ENCODE measurements at regions not wholly inside any gene's neighbourhood (a gene's known extent, or its start where the extent isn't known, plus 50 kb on each side); places are given as distances from the start of the nearest gene placed in this dataset.

DNA sequence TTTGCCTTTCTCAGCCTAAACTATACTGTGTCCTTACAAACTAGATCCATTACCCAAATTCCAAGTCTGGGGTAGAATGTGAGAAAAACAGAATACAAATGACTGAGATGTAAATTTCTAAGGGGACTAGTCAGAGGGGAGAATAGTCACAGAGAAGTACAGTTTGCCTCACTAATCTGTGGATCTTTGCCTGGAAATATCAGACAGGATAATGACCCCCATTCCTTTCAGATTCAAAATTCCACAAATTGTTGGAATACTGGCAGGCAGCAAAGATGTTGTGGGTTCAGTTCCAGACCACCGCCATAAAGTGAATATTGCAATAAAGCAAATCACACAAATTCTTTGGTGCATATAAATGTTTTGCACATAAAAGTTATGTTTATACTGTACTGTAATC lies 762.8 kb upstream of the NR2F2 start:
- in situ Hi-C loops (cut with HindIII; ENCODE audit: low sequenced_read_pairs): no loop called here

DNA sequence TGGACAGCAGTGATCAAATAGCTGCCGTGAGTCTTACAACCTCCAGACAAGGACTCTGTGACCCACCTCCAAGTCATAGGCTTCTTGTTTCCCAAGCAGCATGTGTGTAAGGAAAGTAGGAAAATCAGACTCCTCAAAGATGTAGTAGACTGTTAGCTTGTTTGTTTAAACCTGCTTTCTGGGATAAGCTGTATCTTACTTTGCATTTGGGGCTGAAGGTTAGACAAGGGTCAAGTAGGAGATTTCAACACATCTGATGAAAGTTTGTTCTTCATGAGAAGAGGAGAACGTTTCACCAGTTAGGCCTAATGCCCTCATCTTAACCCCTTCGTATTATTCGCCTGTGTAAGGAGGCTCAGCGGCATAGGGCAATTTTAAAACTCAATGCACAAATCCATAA lies 756.4 kb upstream of the NR2F2 start:
- in situ Hi-C loops (cut with HindIII; ENCODE audit: low sequenced_read_pairs): no loop called here

DNA sequence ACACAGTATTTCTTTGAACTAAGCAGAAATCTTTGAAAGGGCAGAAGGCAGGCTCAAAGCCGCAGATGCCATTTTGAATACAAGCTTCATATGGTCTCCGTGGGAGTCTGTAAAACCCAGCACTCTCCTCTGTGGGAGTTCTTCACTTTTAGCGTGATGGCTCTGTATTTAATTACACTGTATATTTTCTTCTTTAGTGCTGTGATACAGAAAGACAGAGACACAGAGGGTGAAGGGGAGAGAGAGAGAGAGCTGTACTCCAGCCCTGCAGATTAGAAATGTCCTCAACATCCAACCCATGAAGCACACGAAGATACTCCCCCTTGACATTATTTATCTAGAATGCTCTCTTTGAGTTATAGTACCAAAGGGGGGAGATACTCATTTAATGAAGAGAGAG lies 752.6 kb upstream of the NR2F2 start:
- in situ Hi-C loops (cut with HindIII; ENCODE audit: low sequenced_read_pairs): no loop called here

DNA sequence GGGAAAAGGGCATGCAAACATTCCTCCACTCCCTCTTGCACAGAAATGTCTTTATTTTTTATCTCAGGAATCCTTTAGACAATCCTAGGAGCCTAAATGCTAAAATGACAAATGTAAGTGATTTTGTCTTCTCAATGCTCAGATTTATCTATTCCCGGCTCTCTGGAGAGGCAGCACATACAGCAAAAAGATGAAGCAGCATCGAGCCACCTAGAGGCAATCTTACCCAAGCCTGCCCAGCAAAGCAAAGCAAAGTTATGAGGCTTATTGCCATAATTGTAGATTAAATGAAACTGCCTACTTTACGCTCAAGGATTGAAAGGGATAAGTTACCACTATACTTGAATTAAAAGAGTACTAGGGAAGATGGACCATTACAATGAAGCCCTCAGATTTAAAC lies 750.4 kb upstream of the NR2F2 start:
- in situ Hi-C loops (cut with HindIII; ENCODE audit: low sequenced_read_pairs): no loop called here

DNA sequence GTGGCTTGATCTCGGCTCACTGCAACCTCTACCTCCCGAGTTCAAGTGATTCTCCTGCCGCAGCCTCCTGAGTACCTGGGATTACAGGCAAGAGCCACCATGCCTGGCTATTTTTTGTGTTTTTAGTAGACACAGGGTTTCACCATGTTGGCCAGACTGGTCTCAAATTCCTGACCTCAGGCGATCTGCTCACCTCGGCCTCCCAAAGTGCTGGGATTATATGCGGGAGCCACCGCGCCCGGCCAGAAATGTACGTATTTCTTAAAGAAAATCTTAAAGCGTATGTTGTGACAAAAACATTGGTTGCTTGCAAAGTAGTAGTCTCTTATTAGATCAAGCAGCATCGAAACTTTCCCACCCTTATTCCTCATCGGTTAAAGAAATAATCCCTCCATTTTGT lies 748.9 kb upstream of the NR2F2 start:
- in situ Hi-C loops (cut with HindIII; ENCODE audit: low sequenced_read_pairs): no loop called here

DNA sequence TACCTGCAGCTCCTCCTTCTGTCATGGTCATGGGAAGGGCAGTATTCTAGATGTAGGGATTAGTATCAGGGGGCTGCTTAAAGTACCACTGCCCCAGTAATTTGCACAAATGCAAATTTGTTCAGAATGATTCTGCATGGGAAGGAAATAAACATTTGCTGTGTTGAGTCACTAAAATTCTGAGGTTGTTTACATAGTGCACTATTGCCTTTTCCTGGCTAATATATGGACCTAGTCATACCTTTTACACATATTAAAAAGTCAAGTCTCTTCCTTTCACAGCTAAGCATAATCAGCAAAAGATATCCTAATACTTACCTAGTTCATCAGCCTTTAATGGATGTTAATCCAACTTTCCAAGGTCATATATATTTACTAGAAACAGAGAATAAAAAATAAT lies 746.4 kb upstream of the NR2F2 start:
- in situ Hi-C loops (cut with HindIII; ENCODE audit: low sequenced_read_pairs): no loop called here

DNA sequence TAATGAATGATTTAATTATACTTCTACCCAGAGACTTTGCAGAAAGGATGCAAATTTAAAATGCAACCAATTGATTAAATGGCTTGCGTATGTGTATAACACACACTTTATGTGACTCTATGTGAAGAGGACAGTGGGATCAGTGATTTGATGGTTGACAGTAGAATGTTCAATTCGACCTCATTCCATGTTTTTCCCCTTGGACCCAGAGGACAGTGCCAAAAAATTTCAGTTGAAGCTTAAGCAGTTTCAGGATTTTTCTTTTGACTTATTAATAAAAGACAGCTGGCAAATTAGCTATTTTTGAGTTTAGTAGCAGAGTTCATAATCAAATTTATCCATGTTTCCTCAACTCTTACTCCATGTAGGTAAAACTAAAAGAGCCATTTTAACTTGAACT lies 742.4 kb upstream of the NR2F2 start:
- in situ Hi-C loops (cut with HindIII; ENCODE audit: low sequenced_read_pairs): no loop called here

DNA sequence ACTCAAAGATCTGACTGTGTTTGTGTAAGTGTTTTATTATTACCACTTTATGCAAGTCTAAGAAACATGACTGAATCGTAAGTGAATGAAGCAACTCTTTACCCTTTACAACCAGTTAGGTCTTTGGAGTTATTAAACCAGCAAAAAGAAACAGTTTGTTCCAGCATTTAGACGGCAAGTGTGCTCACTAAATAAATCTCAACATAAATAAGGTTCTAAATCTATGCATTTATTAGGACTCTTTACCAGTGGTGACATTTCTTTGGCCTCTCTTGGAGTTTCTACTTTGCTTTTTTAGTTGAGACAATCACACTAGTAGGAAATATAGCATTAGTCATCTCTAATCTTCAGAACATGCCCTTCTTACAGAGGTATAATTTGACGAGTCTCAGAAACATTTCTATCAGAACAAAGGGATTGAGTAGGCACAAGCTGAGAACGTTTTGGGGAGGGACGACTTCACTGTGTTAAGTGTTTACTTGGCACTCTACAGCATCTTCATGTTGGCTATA lies 739.9 kb upstream of the NR2F2 start:
- in situ Hi-C loops (cut with HindIII; ENCODE audit: low sequenced_read_pairs): no loop called here

DNA sequence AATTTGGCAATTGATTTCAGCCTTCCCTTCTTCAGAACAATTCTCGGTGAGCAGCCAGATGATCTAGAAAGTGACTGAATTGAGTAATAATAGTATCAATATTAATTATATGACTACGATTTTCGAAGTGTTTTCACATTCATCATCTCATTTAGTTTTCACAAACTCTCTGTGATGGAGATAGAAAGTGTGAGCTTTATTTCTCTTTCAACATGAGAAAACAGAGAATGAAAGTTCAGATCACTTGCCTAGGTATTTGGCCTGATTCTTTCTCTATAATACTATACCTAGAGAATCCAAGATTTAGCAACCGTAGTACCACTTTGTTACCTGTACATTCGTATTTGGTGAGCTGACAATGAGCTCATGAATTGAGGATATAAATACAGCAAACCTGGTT lies 739.2 kb upstream of the NR2F2 start:
- in situ Hi-C loops (cut with HindIII; ENCODE audit: low sequenced_read_pairs): no loop called here

DNA sequence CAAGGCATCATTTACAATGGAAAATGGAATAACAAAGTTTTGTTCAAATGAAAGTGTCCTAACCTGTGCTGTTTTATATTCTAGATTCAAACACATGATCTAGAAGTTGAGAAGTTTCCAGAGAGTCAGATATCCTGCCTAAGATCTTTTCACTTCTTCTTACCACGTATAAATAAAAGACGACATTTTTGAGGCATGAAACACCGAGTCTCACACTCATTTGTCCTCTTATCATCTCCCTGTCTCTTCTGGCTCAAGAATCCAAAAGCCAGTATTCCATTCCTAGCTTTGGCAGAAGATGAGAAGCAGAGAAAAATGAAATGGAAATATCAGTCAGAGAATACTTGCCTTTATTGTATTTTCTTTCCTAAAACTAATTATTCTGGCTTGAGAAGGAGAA lies 738.6 kb upstream of the NR2F2 start:
- in situ Hi-C loops (cut with HindIII; ENCODE audit: low sequenced_read_pairs): no loop called here

DNA sequence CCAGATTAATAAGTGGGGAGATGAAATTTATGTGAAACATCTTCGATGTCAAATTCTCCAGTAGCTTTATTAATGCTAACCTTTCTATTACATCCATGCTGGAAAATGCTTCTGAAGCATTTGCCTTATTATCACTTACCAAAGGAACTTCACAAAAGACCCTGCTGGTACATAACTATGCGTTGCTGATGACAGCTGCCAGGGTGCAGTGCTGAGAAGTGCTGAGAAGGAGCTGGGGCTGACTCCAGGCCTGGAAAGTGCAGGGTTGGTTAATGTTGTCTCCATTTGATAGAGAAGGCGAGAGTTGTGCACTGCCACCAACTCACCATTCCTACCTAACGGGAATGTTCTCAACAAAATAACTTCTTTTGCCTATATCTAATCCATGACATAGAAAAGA lies 736.0 kb upstream of the NR2F2 start:
- in situ Hi-C loops (cut with HindIII; ENCODE audit: low sequenced_read_pairs): no loop called here

DNA sequence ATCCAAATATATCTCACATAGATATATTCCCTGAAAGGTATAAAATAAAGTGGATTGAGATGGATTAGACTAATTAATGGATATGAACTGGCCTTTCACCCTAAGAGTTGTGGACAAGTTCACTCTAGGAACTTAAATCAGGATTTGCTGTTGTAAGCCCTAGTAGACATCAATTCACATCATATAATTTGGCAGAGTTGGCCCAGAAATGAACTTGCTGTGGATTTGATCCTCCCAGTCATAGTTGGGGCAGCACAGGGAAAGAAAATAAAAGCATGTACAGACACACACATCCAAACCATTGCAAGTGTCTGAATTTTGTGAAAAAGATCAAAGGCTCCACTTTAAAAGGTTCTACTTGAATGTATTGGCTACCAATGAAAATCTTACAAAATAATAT lies 734.7 kb upstream of the NR2F2 start:
- in situ Hi-C loops (cut with HindIII; ENCODE audit: low sequenced_read_pairs): no loop called here

DNA sequence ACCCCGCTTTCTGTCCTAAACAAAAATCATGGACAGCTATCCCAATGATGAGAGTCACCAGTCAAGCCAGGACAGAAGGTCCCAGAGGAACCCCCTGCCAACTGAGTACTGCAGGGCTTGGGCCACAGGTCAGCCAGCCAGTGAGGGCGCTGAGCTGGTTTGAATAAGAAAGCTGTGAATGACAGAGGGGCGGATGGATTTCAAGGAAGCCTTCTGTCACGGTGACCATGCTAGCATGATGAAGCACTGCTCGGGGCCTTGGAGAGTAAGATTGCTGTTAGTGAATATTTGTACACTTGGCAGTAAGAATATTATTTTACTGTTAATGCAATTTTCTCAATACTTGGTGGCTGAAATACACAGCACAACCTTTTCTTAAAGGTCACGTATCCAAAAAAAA lies 734.0 kb upstream of the NR2F2 start:
- in situ Hi-C loops (cut with HindIII; ENCODE audit: low sequenced_read_pairs): no loop called here

DNA sequence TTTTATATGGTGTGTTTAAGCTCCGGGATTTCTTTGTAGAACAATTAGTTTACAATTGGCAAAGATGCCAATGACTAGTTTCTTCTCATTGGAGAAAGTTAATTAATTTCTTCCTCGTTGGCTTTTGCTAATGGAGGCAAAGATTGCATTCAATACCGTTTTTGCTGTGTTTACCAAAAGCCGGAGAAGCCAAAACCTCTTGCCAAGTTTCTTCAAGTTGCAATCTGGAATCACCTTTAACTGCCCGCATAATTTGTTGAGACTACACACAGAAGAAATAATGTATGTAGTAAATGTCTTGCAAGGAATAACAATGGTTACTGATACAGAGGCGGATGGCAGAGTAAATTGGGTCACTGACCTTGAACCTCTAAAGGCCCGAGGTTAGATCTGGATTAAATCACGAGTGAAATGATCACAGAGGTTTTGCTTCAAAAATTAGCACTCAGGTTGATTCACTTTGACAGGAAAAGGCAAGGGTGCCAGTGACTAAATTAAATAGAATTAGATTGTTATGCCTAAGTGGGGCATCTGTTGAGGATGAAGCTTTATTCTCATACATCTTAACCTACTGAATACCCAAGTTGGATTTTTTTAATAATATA lies 732.1 kb upstream of the NR2F2 start:
- in situ Hi-C loops (cut with HindIII; ENCODE audit: low sequenced_read_pairs): no loop called here

DNA sequence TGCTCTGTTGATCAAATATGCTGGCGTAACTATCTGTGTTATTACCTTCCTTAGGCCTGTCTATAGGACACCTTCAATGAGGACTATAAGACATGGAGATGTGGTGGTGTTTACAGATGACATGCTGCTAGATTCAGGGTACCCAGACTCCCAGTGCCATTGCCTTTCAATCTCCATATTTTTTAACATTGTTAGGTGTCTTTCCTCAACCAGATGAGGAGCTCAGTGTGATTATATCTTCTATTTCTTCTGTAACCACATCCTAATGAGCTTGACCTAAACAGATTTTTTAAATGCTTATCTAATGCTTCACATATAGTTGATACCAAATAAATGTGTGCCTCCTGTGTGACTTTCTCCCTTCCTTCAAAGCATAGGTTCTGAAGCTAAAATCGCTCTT lies 730.1 kb upstream of the NR2F2 start:
- in situ Hi-C loops (cut with HindIII; ENCODE audit: low sequenced_read_pairs): no loop called here

DNA sequence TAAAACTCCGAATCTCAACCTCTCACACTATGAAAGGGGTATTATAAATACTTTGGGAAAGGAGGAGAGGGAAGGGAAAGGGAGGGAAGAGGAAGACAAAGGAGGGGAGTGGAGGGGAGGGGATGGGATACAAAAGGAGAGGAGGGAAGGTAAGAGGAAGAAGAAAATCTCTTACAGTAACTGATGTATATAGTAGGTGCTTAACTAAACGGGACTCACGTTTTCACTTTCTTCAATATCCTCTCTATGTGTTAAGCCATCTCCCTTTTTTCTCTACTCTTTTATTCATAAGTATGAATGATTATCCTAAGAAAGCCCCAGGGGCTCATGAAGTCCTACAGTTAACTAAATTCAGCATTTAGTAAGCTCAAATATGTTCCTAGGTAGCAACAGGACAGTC lies 729.6 kb upstream of the NR2F2 start:
- in situ Hi-C loops (cut with HindIII; ENCODE audit: low sequenced_read_pairs): no loop called here

DNA sequence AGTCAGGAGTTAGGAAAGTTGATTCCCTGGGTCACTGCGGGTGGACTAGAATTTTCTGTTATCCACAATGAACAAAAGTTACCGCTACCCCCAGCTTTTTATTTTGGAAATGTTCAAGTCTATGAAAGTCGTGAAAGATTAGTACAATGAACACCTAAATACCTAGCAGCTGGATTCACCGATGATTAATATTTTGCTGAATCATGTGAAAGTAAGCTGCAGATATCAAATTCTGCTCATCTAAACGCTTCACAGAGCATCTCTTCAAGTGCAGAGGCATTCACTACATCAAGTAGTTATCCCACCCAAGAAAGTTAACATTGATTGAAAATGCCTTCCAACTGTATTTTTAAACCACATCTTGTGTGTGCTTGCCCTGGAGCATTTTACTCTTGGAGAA lies 729.0 kb upstream of the NR2F2 start:
- in situ Hi-C loops (cut with HindIII; ENCODE audit: low sequenced_read_pairs): no loop called here

DNA sequence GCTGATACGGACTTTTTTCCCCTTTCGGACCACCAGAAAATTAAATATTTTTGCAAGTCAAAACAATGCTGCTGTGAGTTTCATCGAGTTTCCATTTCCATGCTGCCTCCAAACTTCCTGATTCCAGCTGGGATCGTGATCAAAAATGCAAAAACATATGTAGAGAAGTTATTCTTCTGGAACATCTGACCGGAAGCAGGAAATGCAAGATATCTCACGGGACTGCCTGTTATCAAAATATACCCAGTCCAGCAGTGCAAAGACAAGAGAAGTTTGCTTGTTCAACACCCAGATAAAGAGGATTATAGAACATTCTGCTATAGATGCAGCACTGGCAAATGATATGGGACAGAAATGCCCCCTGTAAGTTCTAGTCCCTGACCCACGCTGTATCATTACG lies 726.7 kb upstream of the NR2F2 start:
- in situ Hi-C loops (cut with HindIII; ENCODE audit: low sequenced_read_pairs): no loop called here

DNA sequence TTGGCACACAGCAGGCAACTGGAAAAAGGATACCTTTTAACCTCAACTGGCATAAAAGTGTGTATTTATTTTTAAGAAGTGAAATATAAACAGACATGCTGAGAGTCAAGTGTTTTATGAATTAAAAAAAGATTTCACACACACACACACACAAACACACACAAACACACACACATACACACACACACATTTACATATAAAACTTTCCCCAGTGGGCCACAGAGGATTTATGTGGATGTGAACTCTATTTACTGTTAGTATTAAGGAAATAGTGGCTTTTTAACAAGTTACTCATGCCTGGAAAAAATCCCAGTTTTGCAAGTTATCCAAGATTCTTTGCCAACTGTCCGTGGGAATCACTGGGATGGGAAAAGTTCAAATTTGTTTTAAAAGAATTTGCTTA lies 725.9 kb upstream of the NR2F2 start:
- in situ Hi-C loops (cut with HindIII; ENCODE audit: low sequenced_read_pairs): no loop called here

DNA sequence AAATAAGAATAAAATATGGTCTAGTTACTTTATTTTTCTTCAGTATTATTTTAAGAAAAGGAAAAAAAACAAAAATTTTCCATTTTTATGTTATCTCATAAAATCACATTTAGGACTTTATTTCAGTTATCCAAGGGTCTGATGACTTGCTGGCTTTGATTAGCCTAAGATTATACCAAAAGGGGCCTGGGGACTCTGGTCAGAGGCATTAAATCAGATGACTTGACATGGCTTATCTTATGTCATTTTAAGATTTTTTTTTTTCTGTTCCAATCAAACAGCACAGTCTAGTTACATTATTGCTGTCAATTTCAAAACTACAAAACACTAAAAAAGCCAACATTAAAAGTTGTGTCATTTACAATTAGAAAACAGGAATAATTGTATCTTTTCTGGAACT lies 725.4 kb upstream of the NR2F2 start:
- in situ Hi-C loops (cut with HindIII; ENCODE audit: low sequenced_read_pairs): no loop called here

DNA sequence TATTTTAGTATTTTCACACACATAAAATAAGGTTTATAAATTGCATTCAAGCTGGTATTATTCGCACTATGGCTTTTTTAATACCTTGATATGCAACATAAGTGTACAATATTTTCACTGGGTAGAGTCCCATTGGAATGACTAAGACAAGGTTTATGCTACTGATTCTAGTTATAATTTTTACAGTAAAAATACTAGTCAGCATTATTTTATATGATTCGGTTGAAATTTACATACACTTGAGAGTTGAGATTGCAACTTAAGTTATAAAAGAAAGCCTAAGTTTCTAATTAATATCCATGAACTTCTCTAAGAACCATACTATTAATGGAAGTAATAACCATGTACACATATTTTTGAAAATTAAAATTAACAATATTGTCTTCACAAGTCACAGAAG lies 723.9 kb upstream of the NR2F2 start:
- in situ Hi-C loops (cut with HindIII; ENCODE audit: low sequenced_read_pairs): no loop called here

DNA sequence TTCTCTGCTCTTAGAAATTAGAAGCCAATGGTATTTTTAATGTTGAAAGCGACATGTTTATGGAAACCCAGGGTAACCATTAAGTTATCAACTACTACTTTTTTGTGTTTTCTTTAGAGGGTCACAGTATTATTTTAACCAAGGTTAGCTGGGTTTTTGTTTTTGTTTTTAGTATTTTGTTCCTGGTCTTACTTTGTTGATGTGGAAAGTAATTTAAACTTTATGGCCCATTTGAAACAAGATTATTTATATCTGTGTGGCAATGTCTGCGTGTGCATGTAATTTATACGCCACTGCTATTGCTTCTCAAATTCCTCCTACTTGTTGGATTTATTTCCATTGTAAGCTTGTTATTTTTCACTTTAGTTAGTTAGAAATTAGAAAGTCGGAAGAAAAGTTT lies 722.1 kb upstream of the NR2F2 start:
- in situ Hi-C loops (cut with HindIII; ENCODE audit: low sequenced_read_pairs): no loop called here

DNA sequence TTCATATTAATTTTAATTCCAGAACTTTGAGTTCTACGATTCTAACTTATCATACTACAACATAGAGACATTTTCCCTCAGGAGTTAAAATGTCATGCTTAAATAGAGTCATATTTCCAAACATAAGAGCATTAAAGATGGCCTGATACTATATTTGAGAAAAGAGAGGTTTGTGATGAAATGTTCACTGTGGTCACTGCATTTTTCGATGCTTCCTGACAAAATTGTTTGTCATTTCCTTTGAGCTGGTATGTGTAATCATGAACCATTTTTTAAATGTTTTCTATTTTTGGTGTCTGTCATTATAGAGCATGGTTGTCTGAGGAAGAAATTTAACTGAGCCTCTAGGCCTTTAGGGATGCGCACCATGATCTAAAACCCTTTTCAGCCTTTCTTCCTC lies 721.4 kb upstream of the NR2F2 start:
- in situ Hi-C loops (cut with HindIII; ENCODE audit: low sequenced_read_pairs): no loop called here

DNA sequence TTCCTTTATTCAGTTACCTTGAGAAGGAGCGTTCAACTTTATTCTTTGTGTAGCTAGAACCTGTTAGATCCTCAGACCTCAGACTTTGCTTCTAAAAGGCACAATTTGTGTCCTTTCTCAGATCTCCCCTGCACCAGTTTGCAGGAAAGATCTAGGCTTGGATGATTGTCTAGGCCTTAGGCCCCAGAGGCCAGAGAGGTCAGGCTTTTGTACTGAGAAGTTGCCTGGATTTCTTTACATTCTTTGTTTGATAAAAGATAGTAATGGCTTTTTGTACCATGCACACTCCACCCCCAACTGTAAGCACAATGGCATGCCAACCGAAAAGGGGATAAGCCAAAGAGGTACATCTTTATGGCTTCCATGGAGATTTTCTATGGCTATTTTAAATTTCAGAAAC lies 719.6 kb upstream of the NR2F2 start:
- in situ Hi-C loops (cut with HindIII; ENCODE audit: low sequenced_read_pairs): no loop called here
